PC-3 (cell line): ENCODE measurements at regions not wholly inside any gene's neighbourhood (a gene's known extent, or its start where the extent isn't known, plus 50 kb on each side); places are given as distances from the start of the nearest gene placed in this dataset.

ENCODE experiments used
- CTCF ChIP-seq: fragments of 300-600 bp; sonication (generic); conservative IDR thresholded peaks from 2 replicates; pipeline ENCODE4 v1.5.1; 2017; ENCODE audit warnings: antibody characterized with exemption, low read depth, mild to moderate bottlenecking, low read length
- EZH2 ChIP-seq: fragments of 300-600 bp; sonication (generic); IDR thresholded peaks from one replicate; pipeline ENCODE4 v1.6.1; 2017; ENCODE audit warnings: antibody characterized with exemption, mild to moderate bottlenecking, low read length; ENCODE audit not compliant: unreplicated experiment
- EZH2phosphoT487 ChIP-seq: fragments of 300-600 bp; sonication (generic); IDR thresholded peaks from 2 replicates; pipeline ENCODE4 v1.6.1; 2018; ENCODE audit warnings: mild to moderate bottlenecking, antibody characterized with exemption, low read length, borderline replicate concordance

- TF ChIP-seq EZH2 (no peak), CTCF (no peak), EZH2phosphoT487 (no peak)
Measured at GRCh38 chr15:100807028-100807427, 72.6 kb upstream of the ALDH1A3 start.
